ENCODE measurements at regions not wholly inside any gene's neighbourhood (a gene's known extent, or its start where the extent isn't known, plus 50 kb on each side); places are given as distances from the start of the nearest gene placed in this dataset.

DNA sequence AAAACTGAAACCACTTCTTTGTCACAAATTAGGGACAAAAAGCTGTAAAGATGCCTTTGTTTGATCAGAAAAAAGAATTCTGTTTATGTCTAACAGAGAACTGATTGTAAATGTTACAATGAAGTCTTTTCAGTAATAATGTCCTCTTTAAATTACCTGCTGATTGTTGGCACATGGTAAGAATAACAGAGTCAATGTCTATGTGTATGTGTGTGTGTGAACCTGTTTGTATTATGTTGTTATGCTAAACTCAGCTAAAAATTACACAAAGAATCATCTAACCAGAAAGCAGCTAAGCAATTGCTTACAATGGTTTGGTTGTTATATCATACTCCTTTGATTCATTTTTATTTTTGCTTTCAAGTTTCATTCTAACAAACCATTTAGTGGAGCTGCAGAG is 159.1 kb upstream of the PDZRN3 start:
- DNase-seq: no peak

DNA sequence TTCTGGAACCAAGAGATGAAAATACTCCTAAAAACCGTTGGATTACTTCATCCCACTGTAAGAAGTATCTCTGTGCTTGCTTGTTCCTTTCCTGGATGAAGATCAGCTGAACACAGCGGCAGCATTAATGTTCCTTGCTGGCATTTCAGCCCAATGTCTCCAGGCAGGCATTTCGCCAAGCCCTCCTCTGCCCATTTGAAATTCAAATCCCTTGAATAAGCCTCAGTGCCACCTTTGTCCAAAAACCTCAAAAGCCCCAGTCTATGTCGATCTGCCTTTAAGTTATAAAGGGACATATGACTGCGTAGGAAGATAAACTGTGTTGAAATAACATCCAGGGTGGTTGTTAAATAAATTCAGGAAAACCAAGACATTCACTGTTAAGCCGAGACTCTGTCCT is 156.8 kb upstream of the PDZRN3 start:
- no peak for DNase-seq

DNA sequence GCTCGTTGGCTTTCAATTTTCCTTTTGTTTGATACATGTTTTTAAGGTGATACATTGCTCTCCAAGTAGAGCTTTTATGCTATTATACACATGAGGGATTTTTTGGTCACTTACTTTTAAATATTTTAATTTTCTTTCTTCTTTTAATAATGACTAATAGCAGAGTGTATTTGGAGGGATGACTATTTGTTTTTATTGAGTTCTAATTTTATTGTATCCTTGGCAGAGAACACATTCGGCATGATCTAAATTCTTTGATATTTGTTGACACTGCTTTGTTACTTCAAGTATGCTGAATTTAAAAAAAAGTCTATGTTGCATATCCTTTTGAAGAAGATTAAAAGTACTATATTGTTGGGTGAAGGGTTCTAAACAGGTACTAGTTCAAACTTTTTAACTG is 149.9 kb upstream of the PDZRN3 start:
- no peak for DNase-seq

DNA sequence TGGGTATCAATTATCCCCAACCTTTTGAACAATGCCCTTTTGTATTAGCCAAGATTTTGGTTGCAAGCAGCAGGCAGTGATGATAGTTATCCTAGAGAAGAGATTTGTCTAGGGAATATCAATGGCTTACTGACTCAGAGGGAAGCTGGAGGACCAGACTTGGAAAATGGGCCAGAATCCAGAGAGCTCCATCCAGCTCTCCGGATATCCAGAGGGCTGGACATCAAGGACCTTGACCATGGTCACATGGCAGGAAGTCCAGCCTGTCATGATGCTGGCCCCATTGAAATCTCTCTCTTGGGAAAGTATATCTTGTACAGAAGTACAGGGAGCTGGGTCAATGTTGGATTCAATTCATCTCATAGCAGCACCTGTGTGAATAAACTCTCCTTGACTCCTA is 148.5 kb upstream of the PDZRN3 start:
- DNase-seq: no peak

DNA sequence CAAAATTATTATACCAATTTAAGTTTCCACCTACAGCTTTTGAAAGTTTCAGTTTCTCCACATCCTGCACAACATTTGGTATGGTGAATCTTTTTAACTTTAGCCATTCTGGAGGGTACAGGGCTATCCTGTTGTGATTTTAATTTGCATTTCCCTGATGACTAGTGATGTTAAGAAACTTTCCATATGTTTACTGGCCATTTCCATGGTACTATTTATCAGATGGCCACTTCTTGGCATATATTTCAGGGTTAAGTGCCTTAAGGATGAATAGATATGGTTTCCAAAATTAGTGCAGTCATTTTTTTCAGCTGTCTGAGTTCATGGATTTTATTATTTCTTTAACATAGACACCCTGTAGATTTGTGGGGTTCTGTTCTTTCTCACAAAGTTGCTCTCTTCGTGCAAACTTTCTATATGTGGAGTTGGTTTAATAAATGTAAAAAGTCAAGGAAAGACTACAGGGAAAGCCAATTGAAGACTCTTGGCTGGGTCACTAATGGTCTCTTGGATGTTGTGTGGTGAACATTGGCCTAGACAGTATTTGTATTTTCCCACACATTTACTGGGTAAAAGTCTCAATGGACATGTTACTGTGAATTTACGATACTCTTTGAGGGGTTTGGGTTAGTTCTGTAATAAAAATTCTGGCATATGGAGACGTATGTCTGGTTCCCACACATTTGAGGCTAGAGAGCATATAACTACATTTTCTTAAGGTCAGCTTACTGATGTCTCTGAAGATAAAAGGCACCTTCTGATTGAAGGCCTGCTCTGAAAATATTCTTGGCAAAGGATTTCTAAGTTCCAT is 147.5 kb upstream of the PDZRN3 start:
- DNase-seq: no peak

DNA sequence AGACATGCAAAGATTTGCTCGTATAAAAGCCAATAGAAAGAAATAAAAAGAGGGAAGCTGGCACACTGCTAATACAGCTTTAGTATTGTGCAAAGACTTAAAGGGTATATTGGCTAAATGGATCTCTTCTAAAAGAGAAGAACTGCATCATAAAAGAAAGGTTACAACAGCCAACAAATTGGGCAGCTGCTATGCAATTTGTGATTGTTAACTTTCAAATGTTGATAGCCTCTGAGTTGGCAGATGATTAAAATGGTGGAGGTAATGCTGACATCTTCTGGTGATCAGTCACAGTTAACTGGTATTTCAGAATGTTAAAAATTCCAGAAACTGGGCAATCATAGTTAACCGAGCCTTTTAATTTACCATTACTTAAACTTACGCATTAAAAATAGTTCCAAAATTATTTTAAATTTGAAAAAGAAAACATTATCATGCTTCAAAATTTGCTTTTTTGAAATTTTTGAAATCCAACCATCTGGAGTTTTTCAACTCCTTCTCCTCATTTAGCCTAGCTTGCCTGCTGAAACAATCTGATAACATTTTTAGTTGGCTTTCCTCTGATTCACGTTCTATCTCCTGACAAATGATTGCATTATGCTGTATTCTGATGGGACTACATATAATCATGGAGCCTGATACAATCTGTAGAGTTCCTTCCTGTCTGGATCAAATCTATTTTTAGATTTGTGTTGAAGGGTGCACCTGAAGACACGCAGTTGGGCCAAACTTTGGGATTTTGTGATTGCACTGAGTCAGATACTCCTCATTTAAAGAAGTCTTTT is 144.0 kb upstream of the PDZRN3 start:
- DNase-seq: no peak

DNA sequence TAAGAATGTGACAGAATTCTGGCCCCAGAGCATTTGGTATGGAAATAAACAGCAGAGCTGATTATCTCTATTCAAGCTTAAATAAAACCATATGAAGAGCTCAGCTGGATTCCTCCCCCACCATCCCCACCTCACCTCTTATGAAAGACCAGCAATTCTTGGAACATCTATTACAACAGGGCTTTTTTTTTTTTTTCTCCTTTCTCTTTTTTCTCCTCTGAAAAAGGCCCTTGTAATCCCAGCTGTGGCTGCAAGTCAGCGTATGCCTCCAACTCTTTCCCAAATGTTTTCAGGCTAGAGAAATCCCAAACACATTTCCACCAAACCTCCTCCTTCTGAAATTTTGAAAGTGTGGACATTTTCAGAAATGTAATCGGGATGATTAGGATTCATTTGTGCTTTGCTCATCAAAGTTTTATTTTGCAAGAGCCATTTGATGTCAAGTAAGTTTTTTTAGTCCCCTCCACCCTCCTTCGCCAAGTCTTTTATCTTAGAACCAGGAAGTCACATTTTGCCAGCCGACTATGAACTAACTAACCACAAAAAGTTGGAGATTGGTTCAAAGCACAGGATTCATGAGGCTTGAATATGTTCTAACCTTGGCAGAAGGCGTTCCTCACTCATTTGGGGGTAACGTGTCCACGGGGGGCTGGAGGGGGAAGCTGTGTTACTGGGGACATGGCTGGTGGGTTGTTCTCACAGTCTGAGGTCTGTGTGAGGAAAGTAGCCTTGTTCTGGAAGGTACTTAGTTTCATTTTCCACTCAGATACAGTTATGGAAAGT is 142.0 kb upstream of the PDZRN3 start:
- DNase-seq: no peak

DNA sequence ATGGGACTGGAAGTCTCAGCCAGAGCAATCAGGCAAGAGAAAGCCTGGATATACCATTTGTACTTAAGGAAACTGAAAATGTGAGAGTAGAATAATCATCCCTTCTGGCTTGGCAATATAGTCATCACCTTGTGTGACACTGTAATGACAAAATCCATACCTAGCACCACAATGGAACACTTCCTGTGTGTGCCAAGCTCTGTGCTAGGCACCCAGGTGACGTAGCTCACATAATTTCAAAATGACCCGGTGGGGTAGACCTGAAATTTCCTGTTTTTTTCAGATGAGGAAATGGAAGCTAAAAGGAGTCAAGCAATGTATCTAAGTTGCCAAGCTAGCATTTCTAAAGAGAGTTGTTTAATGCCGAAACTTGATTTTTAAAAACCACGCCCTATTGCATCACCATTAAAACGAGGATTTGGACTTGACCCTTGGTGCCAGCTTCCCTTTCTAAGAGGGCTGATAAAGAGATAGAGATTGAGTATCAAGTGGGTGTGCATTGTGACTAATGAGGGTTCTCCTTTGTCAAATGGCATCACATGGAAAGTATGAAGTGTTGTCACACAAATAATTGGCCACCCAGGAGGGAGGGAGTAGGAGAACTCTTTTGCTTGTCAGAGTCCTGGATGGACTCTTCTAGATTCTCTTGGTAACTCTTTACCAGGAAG is 141.3 kb upstream of the PDZRN3 start:
- DNase-seq: no peak

DNA sequence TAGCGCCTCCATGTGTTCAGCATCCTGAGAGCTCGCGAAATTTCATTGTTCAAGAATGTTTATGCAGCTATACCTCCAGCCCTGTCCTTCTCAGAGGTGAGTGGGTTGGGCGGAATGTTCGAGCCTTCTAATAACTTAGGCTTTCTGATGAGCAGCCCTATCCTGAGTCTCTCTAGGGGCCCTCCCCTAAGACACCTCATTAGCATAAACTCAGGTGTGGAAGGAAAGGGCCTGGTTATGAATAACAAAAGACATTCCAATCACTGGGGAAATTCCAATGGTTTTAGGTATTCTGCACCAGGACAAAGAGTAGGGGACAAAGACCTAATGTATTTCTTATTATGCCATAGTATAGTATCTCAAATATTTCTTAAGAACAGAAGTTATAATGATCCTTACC is 138.1 kb upstream of the PDZRN3 start:
- no peak for DNase-seq

DNA sequence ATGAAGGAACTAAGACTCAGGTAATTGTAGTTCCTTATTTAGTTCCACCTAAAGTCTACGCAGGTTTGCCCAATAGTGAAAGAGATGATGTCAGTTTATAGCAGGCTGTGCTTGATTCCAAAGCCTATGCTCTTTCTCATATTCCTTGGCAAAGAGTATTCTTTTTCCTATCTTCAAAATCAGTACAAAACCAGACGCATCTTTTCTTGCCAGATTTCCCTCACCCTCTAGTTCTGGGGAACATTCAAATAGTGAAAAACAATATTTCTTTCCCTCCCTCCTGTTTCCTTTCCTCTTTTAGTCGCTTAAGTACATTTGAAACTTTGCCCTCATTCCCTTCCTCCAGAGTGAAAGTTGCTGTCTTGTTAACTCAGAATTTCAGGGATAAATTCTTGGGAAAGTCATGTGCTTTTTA is 134.6 kb upstream of the PDZRN3 start:
- DNase-seq: no peak

DNA sequence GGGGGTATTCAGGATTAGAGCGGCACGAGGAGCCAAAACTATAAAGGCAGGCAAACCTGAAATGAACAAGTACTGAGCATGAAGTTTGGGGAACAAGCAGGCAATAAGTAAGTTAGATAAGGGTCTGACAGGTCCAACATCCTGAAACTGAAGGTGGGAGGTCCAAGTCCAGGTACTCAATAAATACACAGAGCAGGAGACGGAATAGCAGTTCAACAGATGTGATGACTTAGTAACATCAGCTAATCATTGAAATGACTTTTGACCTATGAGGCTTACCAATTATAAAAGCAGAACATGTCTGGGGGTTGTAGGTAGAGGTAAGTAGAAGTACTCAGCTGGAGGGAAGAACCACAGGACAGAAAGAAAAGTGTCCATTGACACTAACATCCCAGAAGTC is 132.8 kb upstream of the PDZRN3 start:
- DNase-seq: no peak

DNA sequence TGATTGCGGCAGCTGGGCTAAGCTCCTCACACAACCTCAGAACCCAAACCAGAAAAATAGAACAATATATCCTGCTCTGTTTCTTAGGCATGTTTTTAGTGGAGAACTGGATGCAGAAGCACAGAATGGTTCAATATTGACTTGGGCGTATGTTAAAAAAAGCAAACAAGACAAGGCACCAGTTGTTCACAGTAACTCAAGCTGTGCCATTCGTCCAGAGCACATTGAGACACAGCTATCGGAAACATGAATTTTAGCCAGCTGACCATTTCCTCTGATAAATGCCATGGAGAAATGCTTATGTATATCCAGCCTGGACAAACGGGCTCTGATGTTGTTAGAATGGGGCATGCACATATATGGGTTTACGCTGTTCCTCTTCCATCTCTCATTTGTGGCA is 129.2 kb upstream of the PDZRN3 start:
- no peak for DNase-seq

DNA sequence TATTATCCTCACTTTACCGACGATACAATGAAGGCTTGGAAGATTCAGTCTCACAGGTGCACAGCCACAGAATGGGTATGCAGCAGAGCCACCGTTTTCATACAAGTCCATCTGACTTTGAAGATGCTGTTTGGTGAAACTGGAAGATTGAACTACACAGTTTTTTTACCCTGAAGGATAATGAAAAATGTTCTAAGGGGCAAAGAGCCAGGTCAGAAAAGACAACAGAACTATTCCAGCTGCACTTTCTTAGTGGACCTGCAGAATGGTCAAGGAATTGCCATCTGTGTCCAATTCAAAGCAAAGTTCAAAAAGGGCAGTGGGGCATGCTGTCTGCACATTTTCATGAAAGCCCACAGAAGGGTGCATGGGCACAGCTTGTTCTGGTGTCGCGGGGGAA is 127.6 kb upstream of the PDZRN3 start:
- no peak for DNase-seq

DNA sequence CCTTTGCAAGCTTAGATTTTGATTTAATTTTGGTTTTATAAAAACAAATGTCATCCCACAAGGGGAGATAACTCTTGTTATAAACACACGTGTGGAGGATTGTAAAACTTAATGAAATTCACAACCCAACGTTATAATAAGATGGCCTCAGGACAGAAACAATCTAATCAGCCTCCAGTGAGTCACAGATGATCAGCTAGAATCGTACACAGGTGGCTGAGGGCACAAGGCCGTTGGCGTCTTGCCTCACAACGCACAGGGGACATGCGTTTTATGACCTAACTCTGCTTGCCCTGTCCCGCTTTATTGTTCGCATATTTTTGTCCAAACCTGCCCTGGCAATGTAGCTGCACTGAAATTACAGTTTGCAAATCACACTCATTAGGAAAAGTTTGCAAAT is 121.9 kb upstream of the PDZRN3 start:
- DNase-seq: no peak

DNA sequence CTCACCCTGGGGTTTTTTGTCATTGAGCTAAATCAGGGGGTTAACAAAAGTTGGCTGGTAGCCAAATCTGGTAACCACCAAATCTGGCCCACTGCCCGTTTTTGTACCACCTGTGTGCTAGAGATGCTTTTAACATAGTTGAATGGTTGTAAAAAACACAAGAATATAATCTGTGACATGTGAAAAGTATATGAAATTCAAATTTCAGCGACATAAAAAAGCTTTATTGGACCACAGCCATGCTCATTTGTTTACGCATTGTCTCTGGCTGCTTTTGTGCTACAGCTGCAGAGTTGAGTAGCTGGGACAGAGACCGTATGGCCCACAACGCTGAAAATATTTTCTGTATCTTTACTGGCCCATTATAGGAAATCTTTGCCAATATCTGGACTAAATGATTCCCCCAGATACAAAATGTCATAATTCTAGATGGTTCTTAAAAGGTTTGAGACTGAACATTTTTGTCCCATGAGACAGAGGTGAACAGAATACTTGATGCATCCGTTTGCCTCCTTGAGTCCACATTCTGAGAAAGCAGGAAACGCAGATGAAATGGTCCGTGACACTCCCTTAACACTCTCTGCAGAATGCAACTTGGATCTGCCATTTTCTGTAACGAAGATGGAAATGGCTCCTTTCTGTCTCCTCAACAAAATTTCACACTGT is 120.9 kb upstream of the PDZRN3 start:
- no peak for DNase-seq

DNA sequence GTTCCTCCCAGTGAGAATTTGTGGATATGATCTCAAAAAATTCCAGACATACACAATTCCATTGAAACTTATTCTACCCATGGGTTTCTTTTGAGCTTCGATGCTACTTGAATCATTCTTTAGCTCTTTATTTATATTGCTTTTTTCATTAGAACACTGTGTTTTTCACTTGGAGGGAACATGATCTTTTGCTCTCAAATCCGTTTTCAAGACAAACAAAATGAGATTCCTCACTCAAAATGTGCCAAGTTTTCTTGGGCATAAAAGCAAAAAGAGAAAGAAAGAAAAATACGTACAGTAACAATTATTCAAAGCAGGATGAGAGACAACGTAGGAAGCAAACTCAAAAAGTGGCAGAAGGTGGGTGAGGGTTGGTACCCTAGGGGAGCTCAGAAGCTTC is 118.8 kb upstream of the PDZRN3 start:
- DNase-seq: no peak

DNA sequence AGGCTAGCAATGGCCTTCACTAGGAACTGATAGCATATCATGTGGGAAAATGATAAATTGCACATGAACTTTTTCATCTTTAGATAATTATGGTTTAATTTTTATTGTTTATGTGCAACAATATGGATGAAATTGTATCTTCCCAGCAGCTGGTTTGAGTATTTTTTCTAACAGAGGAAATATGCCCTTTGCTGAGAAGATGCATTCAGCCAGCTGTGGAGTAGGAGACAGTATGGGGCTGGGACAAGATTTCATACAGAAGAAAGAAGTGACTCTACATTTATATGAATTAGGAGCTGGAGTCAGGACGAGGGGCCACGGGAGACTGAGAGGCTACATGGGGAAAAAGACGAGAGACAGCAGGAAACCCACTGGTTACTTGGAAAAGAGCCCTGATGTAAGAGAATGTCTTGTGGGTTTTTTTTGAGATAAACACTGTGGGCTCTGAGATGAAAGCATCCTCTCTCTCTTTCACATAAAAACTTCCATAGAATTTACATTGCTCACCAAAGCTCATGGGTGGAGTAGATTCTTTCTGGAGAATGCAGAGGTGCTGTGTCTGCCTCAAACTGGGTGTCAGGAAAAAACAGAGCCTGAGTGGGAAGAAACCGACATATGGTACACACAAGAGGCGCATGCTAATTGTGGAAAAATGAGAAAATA is 115.2 kb upstream of the PDZRN3 start:
- no peak for DNase-seq

DNA sequence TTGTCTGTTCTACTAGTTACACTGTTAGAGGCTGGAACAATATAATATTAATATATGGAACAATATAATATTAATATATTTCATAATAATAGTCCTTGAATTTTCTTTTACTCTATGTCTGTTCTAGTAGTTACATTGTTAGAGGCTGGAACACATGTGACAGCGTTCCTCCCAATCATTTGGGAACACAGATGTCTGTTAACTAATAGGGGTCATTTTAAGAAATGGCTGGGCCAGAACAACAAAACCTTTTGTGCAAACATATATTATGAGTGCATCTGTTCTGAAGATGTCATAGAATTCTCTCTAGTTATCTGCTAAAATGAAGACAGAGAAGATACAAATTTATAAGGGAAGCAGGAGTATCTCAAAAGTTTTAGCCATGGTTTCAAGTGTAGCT is 114.0 kb upstream of the PDZRN3 start:
- no peak for DNase-seq

DNA sequence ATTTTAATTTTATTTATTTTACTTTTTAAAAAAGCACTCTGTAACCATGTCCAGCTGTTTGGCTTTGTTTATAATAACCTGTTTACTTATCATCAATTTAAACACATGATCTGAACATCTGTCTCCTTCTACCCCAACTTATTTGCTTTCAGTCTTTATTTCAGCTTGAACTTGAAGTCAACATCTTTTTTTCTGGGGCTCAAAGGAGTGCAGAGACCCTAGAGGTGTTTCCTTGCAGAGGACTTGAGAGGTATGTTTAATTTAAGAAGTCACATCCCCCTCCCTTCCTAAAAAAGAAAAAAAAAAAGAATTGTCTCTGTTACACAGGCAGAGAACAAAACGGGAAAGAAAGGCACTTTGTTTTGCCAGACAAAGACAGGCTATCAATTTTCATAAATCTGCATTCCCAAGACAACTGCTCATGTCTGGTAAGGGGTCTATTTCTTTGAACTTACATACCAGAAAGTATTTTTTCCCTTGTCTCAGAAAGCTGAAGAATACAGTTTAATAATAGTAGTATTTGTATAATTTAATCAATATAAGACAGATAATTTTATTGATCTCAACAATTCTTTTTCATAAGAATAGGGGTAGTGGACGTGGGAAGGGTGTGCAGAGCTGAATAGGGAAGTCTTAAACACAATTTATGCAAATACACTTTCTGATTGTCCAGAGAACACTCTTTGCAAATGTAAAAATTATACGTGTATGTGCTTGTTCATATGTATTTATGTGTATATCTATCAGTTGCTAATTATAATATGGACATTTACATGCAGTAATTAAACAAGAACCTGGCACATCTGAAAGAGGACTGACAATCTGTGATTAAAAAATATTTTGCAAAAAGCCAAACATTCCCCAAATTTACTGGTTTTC is 109.7 kb upstream of the PDZRN3 start:
- DNase-seq: no peak

DNA sequence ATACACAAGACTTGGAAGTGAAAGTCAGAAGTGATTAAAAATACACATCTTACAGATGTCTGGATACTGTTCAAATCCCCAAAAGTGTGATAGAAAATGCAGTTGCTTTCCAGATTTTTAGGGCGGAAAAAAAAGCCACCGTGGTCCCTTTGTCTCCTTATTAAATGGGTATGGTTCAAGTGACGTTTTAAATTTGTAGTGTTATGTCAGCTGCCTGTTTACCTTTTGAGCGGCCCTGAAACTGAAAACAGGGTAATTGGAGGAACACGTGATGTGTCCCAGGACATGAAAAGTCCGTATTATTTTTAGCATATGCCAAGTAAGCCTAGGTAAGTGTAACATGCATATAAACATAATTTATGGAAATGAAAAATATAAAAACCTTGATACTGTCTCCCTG is 109.0 kb upstream of the PDZRN3 start:
- peak; percentile 36 for DNase-seq

DNA sequence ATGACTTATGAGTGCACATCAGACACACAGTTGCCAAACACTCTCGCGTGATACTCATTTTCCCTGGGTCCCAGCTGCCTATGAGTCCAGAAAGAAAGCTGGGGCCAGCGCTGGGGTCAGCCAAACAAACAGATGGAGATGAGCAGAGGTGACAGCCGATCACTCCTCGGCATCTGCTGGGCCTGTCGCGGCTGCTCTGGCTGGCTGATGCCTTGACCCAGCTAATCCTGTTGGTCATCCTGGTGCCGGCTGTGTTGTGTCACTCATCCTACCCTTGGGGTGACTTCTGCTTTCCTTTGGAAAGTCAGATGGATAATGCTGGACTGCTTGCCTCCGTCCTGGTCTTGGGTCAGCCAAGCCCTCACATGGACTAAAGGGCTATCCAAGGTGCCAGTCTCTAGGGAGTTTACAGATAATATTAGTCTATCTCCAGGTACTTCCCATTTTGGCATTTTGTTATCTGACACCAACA is 105.3 kb upstream of the PDZRN3 start:
- no peak for DNase-seq

Measured in NCI-H774 (cell line).